SK-N-MC (cell line): ENCODE measurements at regions not wholly inside any gene's neighbourhood (a gene's known extent, or its start where the extent isn't known, plus 50 kb on each side); places are given as distances from the start of the nearest gene placed in this dataset.

Experiments used
- DNase-seq: peaks from one replicate; pipeline ENCODE4 v3.0.0-alpha.2; 2011; ENCODE audit warnings: low read depth, low spot score
- H3K27ac ChIP-seq: fragments of 200-600 bp; sonication (generic); 2 replicates; pipeline ENCODE4 v1.5.1; 2016; ENCODE audit warnings: mixed run types
- H3K36me3 ChIP-seq: fragments of 200-600 bp; sonication (generic); 2 replicates; pipeline ENCODE4 v1.6.1; 2017; ENCODE audit warnings: antibody characterized with exemption, low read length, mixed read lengths; ENCODE audit not compliant: insufficient read depth
- H3K4me3 ChIP-seq: fragments of 200-600 bp; sonication (generic); 2 replicates; pipeline ENCODE4 v1.5.1; 2016
- H3K9ac ChIP-seq: fragments of 200-600 bp; sonication (generic); 2 replicates; pipeline ENCODE4 v1.8.0; 2017; ENCODE audit warnings: mixed run types, mixed read lengths; ENCODE audit not compliant: insufficient read length
- H3K9me3 ChIP-seq: fragments of 200-600 bp; sonication (generic); 2 replicates; pipeline ENCODE4 v1.6.1; 2017; ENCODE audit warnings: low read depth, mild to moderate bottlenecking, antibody characterized with exemption, low read length, moderate library complexity, mixed read lengths
- EZH2 ChIP-seq: fragments of 200-600 bp; sonication (generic); IDR thresholded peaks from one replicate; pipeline ENCODE4 v1.6.1; 2017; ENCODE audit warnings: antibody characterized with exemption
- FOXP2 ChIP-seq: optimal IDR thresholded peaks from 2 replicates; pipeline ENCODE3; 2011; ENCODE audit warnings: mild to moderate bottlenecking, moderate library complexity; ENCODE audit not compliant: insufficient read depth; ENCODE audit errors: extremely low read length, control extremely low read depth
- POLR2AphosphoS5 ChIP-seq: IDR thresholded peaks from 2 replicates; pipeline ENCODE4 v1.6.1; 2012; ENCODE audit warnings: mild to moderate bottlenecking, low read depth, low read length, borderline replicate concordance

- Histone ChIP-seq H3K27ac (peak overlapping the region; percentile 71), H3K4me3 (0 out of 2 replicates have a peak overlapping the region, but pooled peaks have one; percentile 22), H3K36me3 (no peaks in the 10 kb centered on the region), H3K9me3 (no peaks in the 10 kb centered on the region), H3K9ac (no peak overlapping the region)
- DNase-seq: peak; percentile 83
- no peak; the same call in 1 of the 2 replicates for TF ChIP-seq POLR2AphosphoS5
- no peak for TF ChIP-seq EZH2
- TF ChIP-seq FOXP2: no peak
Observed at GRCh38 chr5:90119531-90119971, 290.0 kb downstream of the CETN3 start.

GRCh38 chr5:90117005-90117404, 292.6 kb downstream of the CETN3 start:
- TF ChIP-seq FOXP2 (no peak), EZH2 (no peak)

GRCh38 chr5:90113108-90113507, 296.4 kb downstream of the CETN3 start:
- no peak for TF ChIP-seq POLR2AphosphoS5
- TF ChIP-seq EZH2: no peak
- TF ChIP-seq FOXP2: no peak
- no peak overlapping the region for H3K27ac ChIP-seq
- no peak overlapping the region for H3K9ac ChIP-seq
- H3K36me3 ChIP-seq: no peaks in the 10 kb centered on the region
- DNase-seq: no peak
- H3K4me3 ChIP-seq: no peak overlapping the region
- no peaks in the 10 kb centered on the region for H3K9me3 ChIP-seq

More at GRCh38 chr5:90117005-90117404, 292.6 kb downstream of the CETN3 start:
- H3K9ac ChIP-seq: no peak overlapping the region
- H3K27ac ChIP-seq: no peak overlapping the region
- H3K36me3 ChIP-seq: no peaks in the 10 kb centered on the region
- H3K9me3 ChIP-seq: no peaks in the 10 kb centered on the region
- no peak for DNase-seq
- H3K4me3 ChIP-seq: no peak overlapping the region

- TF ChIP-seq EZH2: no peak
- TF ChIP-seq FOXP2: no peak
- TF ChIP-seq POLR2AphosphoS5: no peak
Observed at GRCh38 chr5:90112033-90112692, 297.4 kb downstream of the CETN3 start.

GRCh38 chr5:90111364-90112032, 298.1 kb downstream of the CETN3 start:
- no peak for DNase-seq
- no peak overlapping the region for H3K4me3 ChIP-seq
- TF ChIP-seq EZH2: no peak
- no peak for TF ChIP-seq POLR2AphosphoS5
- no peak for TF ChIP-seq FOXP2
- H3K36me3 ChIP-seq: no peaks in the 10 kb centered on the region
- H3K9ac ChIP-seq: no peak overlapping the region
- H3K27ac ChIP-seq: no peak overlapping the region
- H3K9me3 ChIP-seq: no peaks in the 10 kb centered on the region

More at GRCh38 chr5:90112033-90112692, 297.4 kb downstream of the CETN3 start:
- DNase-seq: no peak
- Histone ChIP-seq H3K36me3 (no peaks in the 10 kb centered on the region), H3K4me3 (no peak overlapping the region), H3K9me3 (no peaks in the 10 kb centered on the region), H3K9ac (no peak overlapping the region), H3K27ac (no peak overlapping the region)

GRCh38 chr5:90109285-90109684, 300.3 kb downstream of the CETN3 start:
- no peaks in the 10 kb centered on the region for H3K9me3 ChIP-seq
- TF ChIP-seq FOXP2 (no peak), POLR2AphosphoS5 (no peak), EZH2 (no peak)
- no peak for DNase-seq
- no peak overlapping the region for H3K27ac ChIP-seq
- H3K4me3 ChIP-seq: no peak overlapping the region
- H3K36me3 ChIP-seq: no peaks in the 10 kb centered on the region
- H3K9ac ChIP-seq: no peak overlapping the region

- Histone ChIP-seq H3K36me3 (no peaks in the 10 kb centered on the region), H3K27ac (no peak overlapping the region), H3K9me3 (no peaks in the 10 kb centered on the region), H3K4me3 (no peak overlapping the region), H3K9ac (no peak overlapping the region)
- no peak for TF ChIP-seq FOXP2
- no peak for TF ChIP-seq EZH2
- no peak for TF ChIP-seq POLR2AphosphoS5
- DNase-seq: no peak
Observed at GRCh38 chr5:90099099-90099498, 310.5 kb downstream of the CETN3 start.

GRCh38 chr5:90097082-90097477, 312.5 kb downstream of the CETN3 start:
- H3K27ac ChIP-seq: no peak overlapping the region
- H3K9ac ChIP-seq: no peak overlapping the region
- DNase-seq: no peak
- no peaks in the 10 kb centered on the region for H3K9me3 ChIP-seq
- no peak overlapping the region for H3K4me3 ChIP-seq
- no peaks in the 10 kb centered on the region for H3K36me3 ChIP-seq
- TF ChIP-seq POLR2AphosphoS5 (no peak), FOXP2 (no peak), EZH2 (no peak)
